Trophoblast cell (in vitro differentiated cells and primary cell): ENCODE measurements at regions not wholly inside any gene's neighbourhood (a gene's known extent, or its start where the extent isn't known, plus 50 kb on each side); places are given as distances from the start of the nearest gene placed in this dataset.
"Not testable (repeated sequence)": the region's sequence is repeated elsewhere in the genome, so short reads cannot be mapped to it uniquely, and the experiment has no call there.

ENCODE experiments used
- DNase-seq, 2 donors: peaks; one replicate each; pipeline ENCODE4 v3.0.0-alpha.2; 2016
- H2AFZ ChIP-seq: 2 replicates; pipeline ENCODE4 v1.6.1; 2013; ENCODE audit warnings: low read length, moderate library complexity, mild to moderate bottlenecking; ENCODE audit not compliant: insufficient read depth, poor library complexity
- H2AK5ac ChIP-seq: 2 replicates; pipeline ENCODE4 v1.6.1; 2013; ENCODE audit warnings: mild to moderate bottlenecking, low read length
- H2BK120ac ChIP-seq: 2 replicates; pipeline ENCODE4 v1.6.1; 2013; ENCODE audit warnings: low read length, mild to moderate bottlenecking, moderate library complexity; ENCODE audit not compliant: insufficient read depth, poor library complexity
- H2BK12ac ChIP-seq: 2 replicates; pipeline ENCODE4 v1.6.1; 2013; ENCODE audit warnings: mild to moderate bottlenecking, low read length, moderate library complexity
- H2BK5ac ChIP-seq: 2 replicates; pipeline ENCODE4 v1.6.1; 2013; ENCODE audit warnings: low read length, low read depth, moderate library complexity, mild to moderate bottlenecking; ENCODE audit not compliant: poor library complexity
- H3K14ac ChIP-seq: 2 replicates; pipeline ENCODE4 v1.6.1; 2013; ENCODE audit warnings: mild to moderate bottlenecking, low read length
- H3K18ac ChIP-seq: 2 replicates; pipeline ENCODE4 v1.6.1; 2013; ENCODE audit warnings: mild to moderate bottlenecking, low read length
- H3K23ac ChIP-seq: 2 replicates; pipeline ENCODE4 v1.6.1; 2013; ENCODE audit warnings: low read length
- H3K27ac ChIP-seq: 2 replicates; pipeline ENCODE4 v1.5.1; 2013; ENCODE audit warnings: low read depth, mild to moderate bottlenecking, inconsistent platforms, low read length, moderate library complexity
- H3K27me3 ChIP-seq: 2 replicates; pipeline ENCODE4 v1.6.1; 2013; ENCODE audit warnings: inconsistent platforms, mild to moderate bottlenecking, low read length, moderate library complexity; ENCODE audit not compliant: insufficient read depth
- H3K36me3 ChIP-seq, 2 experiments: 1 replicate in 1 of 2; 2 replicates in 1 of 2; pipeline ENCODE4 v1.6.1; 2013; ENCODE audit warnings: low read length in 2 of 2, mild to moderate bottlenecking in 2 of 2, moderate library complexity in 1 of 2; ENCODE audit not compliant: insufficient read depth in 2 of 2, control insufficient read depth in 1 of 2
- H3K4ac ChIP-seq: 2 replicates; pipeline ENCODE4 v1.6.1; 2013; ENCODE audit warnings: low read depth, mild to moderate bottlenecking, low read length, moderate library complexity
- H3K4me1 ChIP-seq, 2 experiments: 1 replicate in 1 of 2; 2 replicates in 1 of 2; pipeline ENCODE4 v1.6.1; 2013; ENCODE audit warnings: low read length in 2 of 2, mild to moderate bottlenecking in 2 of 2, moderate library complexity in 1 of 2; ENCODE audit not compliant: insufficient read depth in 2 of 2, control insufficient read depth in 1 of 2
- H3K4me2 ChIP-seq: 2 replicates; pipeline ENCODE4 v1.6.1; 2013; ENCODE audit warnings: inconsistent platforms, mild to moderate bottlenecking, low read length, moderate library complexity
- H3K4me3 ChIP-seq: 2 replicates; pipeline ENCODE4 v1.5.1; 2013; ENCODE audit warnings: mild to moderate bottlenecking, low read depth, low read length, inconsistent platforms
- H3K79me1 ChIP-seq: one replicate; pipeline ENCODE4 v1.6.1; 2013; ENCODE audit warnings: low read length
- H3K79me2 ChIP-seq: 2 replicates; pipeline ENCODE4 v1.6.1; 2013; ENCODE audit warnings: low read length, mild to moderate bottlenecking; ENCODE audit not compliant: control insufficient read depth, insufficient read depth, poor library complexity
- H3K9ac ChIP-seq: 2 replicates; pipeline ENCODE4 v1.6.1; 2013; ENCODE audit warnings: mild to moderate bottlenecking, low read length
- H3K9me3 ChIP-seq: 2 replicates; pipeline ENCODE4 v1.6.1; 2013; ENCODE audit warnings: low read depth, mild to moderate bottlenecking, control low read depth, inconsistent platforms, low read length; ENCODE audit not compliant: insufficient read depth
- H4K12ac ChIP-seq: 2 replicates; pipeline ENCODE4 v1.6.1; 2013; ENCODE audit warnings: low read depth, mild to moderate bottlenecking, low read length, moderate library complexity
- H4K8ac ChIP-seq: 2 replicates; pipeline ENCODE4 v1.6.1; 2013; ENCODE audit warnings: low read depth, mild to moderate bottlenecking, low read length, moderate library complexity
- H4K91ac ChIP-seq: one replicate; pipeline ENCODE4 v1.6.1; 2013; ENCODE audit warnings: low read depth, mild to moderate bottlenecking, low read length, moderate library complexity
- WGBS: extraction: QIAGEN DNeasy Blood & Tissue Kit; methylation state at CpG from one replicate; pipeline ENCODE4 v1.1.7; 2013; ENCODE audit warnings: missing lambda C conversion rate; ENCODE audit not compliant: insufficient read length, insufficient coverage; ENCODE audit errors: extremely low coverage; 5-methylcytosine and 5-hydroxymethylcytosine counted together

DNA sequence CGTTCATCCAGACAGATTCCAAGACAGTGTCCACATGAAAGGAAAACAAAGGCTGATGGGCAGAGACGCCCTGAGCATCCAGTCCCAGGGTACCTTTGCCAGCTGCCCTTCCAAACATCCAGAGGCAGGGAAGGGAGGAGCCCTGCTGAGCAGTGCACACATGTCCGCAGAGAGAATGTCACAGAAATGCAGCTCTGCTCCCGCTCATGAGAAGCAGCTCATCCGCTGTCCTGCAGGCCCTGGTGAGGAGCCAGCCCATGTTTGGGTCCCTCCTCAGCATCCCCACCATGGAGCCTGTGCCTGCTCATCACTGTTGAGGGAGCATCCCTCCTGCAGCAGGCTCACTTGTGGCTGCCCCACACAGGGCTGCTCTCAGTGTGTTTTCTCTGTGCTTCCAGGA lies 484.7 kb downstream of the GOLGA6L6 start:
- H3K4me2 ChIP-seq, H3K4me3 ChIP-seq, H4K91ac ChIP-seq, H3K27ac ChIP-seq, H3K18ac ChIP-seq, H3K4ac ChIP-seq, H2BK5ac ChIP-seq, H2AK5ac ChIP-seq, H3K27me3 ChIP-seq, H3K9me3 ChIP-seq, H3K23ac ChIP-seq, H3K4me1 ChIP-seq, H3K36me3 ChIP-seq, H4K8ac ChIP-seq, H3K79me1 ChIP-seq, H2BK12ac ChIP-seq, DNase-seq, H2BK120ac ChIP-seq, H4K12ac ChIP-seq, H3K79me2 ChIP-seq, H2AFZ ChIP-seq, H3K14ac ChIP-seq, H3K9ac ChIP-seq: not testable (repeated sequence)
- no CpG with 5 or more reads among the region's 5 CpGs for WGBS

DNA sequence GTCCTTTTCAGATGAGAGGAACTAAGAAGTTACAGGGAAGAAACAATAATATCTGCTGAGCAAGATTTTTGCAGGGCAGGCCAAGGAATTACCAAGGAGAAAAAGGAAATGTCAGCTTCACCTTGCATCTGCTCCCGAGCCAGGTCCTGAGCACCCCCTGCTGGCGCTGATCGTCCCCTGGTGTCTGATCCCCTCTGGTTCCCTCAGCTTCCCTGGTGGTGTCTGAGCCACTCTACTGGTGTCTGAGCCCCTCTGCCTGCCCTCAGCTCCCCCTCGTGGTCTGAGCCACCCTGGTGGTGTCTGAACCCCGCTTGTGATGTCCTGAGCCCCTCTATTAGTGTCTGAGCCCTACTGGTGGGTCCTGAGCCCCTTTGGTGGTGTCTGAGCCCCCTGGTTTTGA lies 485.7 kb downstream of the GOLGA6L6 start:
- H3K14ac ChIP-seq, H3K36me3 ChIP-seq, H4K12ac ChIP-seq, H3K4me1 ChIP-seq, H3K9ac ChIP-seq, H4K8ac ChIP-seq, H2AK5ac ChIP-seq, H2BK5ac ChIP-seq, DNase-seq, H3K23ac ChIP-seq, H2BK120ac ChIP-seq, H3K79me1 ChIP-seq, H3K4me3 ChIP-seq, H3K27ac ChIP-seq, H2AFZ ChIP-seq, H2BK12ac ChIP-seq, H3K79me2 ChIP-seq, H3K9me3 ChIP-seq, H3K4ac ChIP-seq, H3K27me3 ChIP-seq, H3K4me2 ChIP-seq, H3K18ac ChIP-seq, H4K91ac ChIP-seq: not testable (repeated sequence)
- no CpG with 5 or more reads among the region's 5 CpGs for WGBS

DNA sequence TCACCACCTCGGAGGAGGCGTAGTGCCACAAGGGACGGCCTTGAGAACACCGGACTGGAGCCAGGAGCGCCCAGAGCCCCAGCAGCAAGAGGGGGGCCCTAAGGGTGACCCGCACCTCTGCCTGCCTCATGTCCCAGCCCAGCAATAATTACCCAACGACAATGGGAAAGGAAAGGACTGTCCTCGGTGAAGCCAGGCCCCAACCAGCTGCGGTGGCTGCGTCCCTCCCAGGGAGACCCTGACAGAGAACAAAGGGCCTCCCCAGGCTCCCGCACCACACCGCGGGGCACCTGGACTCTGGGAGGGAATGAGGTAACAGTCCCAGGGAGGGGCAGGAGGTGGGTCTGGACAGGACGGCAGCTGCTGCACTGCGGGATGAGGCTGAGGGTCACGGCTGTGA lies 493.4 kb downstream of the GOLGA6L6 start:
- H3K9ac ChIP-seq, H3K79me2 ChIP-seq, H3K14ac ChIP-seq, H3K79me1 ChIP-seq, H3K23ac ChIP-seq, H2AK5ac ChIP-seq, H2BK5ac ChIP-seq, H3K4me2 ChIP-seq, H4K91ac ChIP-seq, DNase-seq, H4K8ac ChIP-seq, H3K4me3 ChIP-seq, H3K27me3 ChIP-seq, H3K4ac ChIP-seq, H3K18ac ChIP-seq, H2AFZ ChIP-seq, H4K12ac ChIP-seq, H3K4me1 ChIP-seq, H3K27ac ChIP-seq, H2BK120ac ChIP-seq, H3K9me3 ChIP-seq, H3K36me3 ChIP-seq, H2BK12ac ChIP-seq: not testable (repeated sequence)
- WGBS: no CpG with 5 or more reads among the region's 16 CpGs

DNA sequence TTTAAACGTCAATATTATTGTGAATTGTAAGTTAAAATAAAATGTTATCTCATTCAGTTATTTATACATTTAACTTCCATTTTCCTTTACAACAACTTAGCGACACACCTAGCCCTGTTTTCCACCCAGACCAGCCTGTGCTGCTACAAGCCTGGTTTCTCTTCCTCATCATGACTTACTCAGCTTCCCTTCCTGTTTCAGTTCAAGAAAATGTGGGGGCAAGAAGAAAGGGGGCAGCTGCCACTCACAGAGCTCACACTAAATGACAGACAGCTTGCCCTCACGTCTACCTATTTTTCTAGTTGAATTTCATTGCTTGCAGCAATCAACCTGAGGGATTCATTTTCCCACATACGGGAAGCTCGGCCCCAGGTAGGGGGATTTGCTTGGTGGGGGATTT lies 496.4 kb downstream of the GOLGA6L6 start:
- H3K23ac ChIP-seq, H3K27ac ChIP-seq, H2AFZ ChIP-seq, H3K9ac ChIP-seq, H4K8ac ChIP-seq, H4K12ac ChIP-seq, H3K27me3 ChIP-seq, H2BK120ac ChIP-seq, H3K36me3 ChIP-seq, H3K9me3 ChIP-seq, H3K4me1 ChIP-seq, H3K14ac ChIP-seq, H3K18ac ChIP-seq, H3K4ac ChIP-seq, H4K91ac ChIP-seq, H3K4me3 ChIP-seq, H2AK5ac ChIP-seq, H2BK12ac ChIP-seq, H3K4me2 ChIP-seq, DNase-seq, H3K79me2 ChIP-seq, H3K79me1 ChIP-seq, H2BK5ac ChIP-seq: not testable (repeated sequence)
- WGBS: no CpG with 5 or more reads among the region's 5 CpGs
